GM23248 (cell line): ENCODE measurements at regions not wholly inside any gene's neighbourhood (a gene's known extent, or its start where the extent isn't known, plus 50 kb on each side); places are given as distances from the start of the nearest gene placed in this dataset.
A peak's percentile ranks its signal among the peaks of the same experiment; 100 is the strongest.

Experiments
- DNase-seq: peaks from one replicate; pipeline ENCODE4 v3.0.0-alpha.2; 2015
- H2AFZ ChIP-seq: fragments of 200-600 bp; sonication (generic); 2 replicates; pipeline ENCODE4 v1.6.1; 2016; ENCODE audit warnings: antibody characterized with exemption
- H3F3A ChIP-seq: fragments of 200-600 bp; sonication (generic); 2 replicates; pipeline ENCODE4 v1.6.1; 2016; ENCODE audit warnings: mild to moderate bottlenecking, antibody characterized with exemption, mixed run types; ENCODE audit not compliant: insufficient read depth
- H3K27ac ChIP-seq: fragments of 200-600 bp; sonication (generic); 2 replicates; pipeline ENCODE4 v1.5.1; 2016; ENCODE audit warnings: mild to moderate bottlenecking
- H3K27me3 ChIP-seq: fragments of 200-600 bp; sonication (generic); replicated peaks from 2 replicates; pipeline ENCODE4 v1.6.1; 2016; ENCODE audit warnings: mild to moderate bottlenecking; ENCODE audit not compliant: insufficient read depth
- H3K36me3 ChIP-seq: fragments of 200-600 bp; sonication (generic); 2 replicates; pipeline ENCODE4 v1.6.1; 2016; ENCODE audit warnings: low read depth, mild to moderate bottlenecking
- H3K4me1 ChIP-seq: fragments of 200-600 bp; sonication (generic); 2 replicates; pipeline ENCODE4 v1.6.1; 2016; ENCODE audit warnings: mild to moderate bottlenecking; ENCODE audit not compliant: insufficient read depth
- H3K4me2 ChIP-seq: fragments of 200-600 bp; sonication (generic); one replicate; pipeline ENCODE4 v1.6.1; 2016; ENCODE audit warnings: mild to moderate bottlenecking; ENCODE audit not compliant: unreplicated experiment
- H3K4me3 ChIP-seq: fragments of 200-600 bp; sonication (generic); 2 replicates; pipeline ENCODE4 v1.5.1; 2016; ENCODE audit warnings: mild to moderate bottlenecking
- H3K79me2 ChIP-seq: fragments of 200-600 bp; sonication (generic); 2 replicates; pipeline ENCODE4 v1.6.1; 2016; ENCODE audit warnings: mild to moderate bottlenecking; ENCODE audit not compliant: insufficient read depth
- H3K9ac ChIP-seq: fragments of 200-600 bp; sonication (generic); 2 replicates; pipeline ENCODE4 v1.6.1; 2016; ENCODE audit warnings: mild to moderate bottlenecking
- H3K9me2 ChIP-seq: fragments of 200-600 bp; sonication (generic); 2 replicates; pipeline ENCODE4 v1.6.1; 2016; ENCODE audit warnings: mixed run types, mild to moderate bottlenecking, moderate library complexity; ENCODE audit not compliant: insufficient read depth
- H3K9me3 ChIP-seq: fragments of 200-600 bp; sonication (generic); one replicate; pipeline ENCODE4 v1.6.1; 2017; ENCODE audit warnings: low read depth
- H4K20me1 ChIP-seq: fragments of 200-600 bp; sonication (generic); 2 replicates; pipeline ENCODE4 v1.6.0; 2016; ENCODE audit not compliant: insufficient read depth
- EZH2 ChIP-seq: fragments of 200-600 bp; sonication (generic); IDR thresholded peaks from 2 replicates; pipeline ENCODE4 v1.6.1; 2018; ENCODE audit warnings: antibody characterized with exemption, mild to moderate bottlenecking; ENCODE audit not compliant: insufficient read depth, poor library complexity, severe bottlenecking
- EZH2phosphoT487 ChIP-seq: fragments of 200-600 bp; sonication (generic); IDR thresholded peaks from 2 replicates; pipeline ENCODE4 v1.6.1; 2018; ENCODE audit warnings: antibody characterized with exemption, moderate library complexity, mild to moderate bottlenecking, low read depth; ENCODE audit not compliant: insufficient read depth
- WGBS, 2 experiments: methylation state at CpG; one replicate each; pipeline ENCODE4 v1.1.6; 2015 to 2017; ENCODE audit warnings: low lambda C conversion rate in 2 of 2, low coverage in 1 of 2; ENCODE audit errors: missing lambda C conversion rate in 2 of 2; 5-methylcytosine and 5-hydroxymethylcytosine counted together
- in situ Hi-C: fragments of 300-500 bp; cut with MboI; formaldehyde crosslinking; loops from 2 replicates; pipeline ENCODE4 v1.15.0; 2020

DNA sequence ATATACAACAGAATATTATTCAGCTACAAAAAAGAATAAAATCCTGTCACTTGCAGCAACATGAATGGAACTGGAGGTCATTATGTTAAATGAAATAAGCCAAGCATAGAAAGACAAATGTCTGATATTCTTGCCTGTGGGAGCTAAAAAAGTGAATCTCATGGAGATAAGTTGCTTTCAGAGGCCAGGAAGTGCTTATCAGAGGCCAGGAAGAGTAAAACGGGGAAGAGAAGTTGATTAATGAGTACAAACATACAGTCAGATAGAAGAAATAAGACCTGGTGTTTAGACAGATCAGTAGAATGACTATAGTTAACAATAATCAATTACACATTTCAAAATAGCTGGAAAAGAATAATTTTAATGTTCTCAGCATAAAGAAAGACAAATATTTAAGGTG, 54.4 kb upstream of the CPHXL start:
- no peaks in the 10 kb centered on the region for H3K36me3 ChIP-seq
- H2AFZ ChIP-seq: no peak overlapping the region
- no peak overlapping the region for H3K4me2 ChIP-seq
- no peaks in the 10 kb centered on the region for H3K4me1 ChIP-seq
- no peaks in the 10 kb centered on the region for H4K20me1 ChIP-seq
- WGBS, 2 experiments: 10 to 11% methylated on average over 1 of the region's 1 CpG
- H3K9ac ChIP-seq: no peak overlapping the region
- no peaks in the 10 kb centered on the region for H3F3A ChIP-seq
- no peaks in the 10 kb centered on the region for H3K9me3 ChIP-seq
- H3K27ac ChIP-seq: no peak overlapping the region
- TF ChIP-seq EZH2phosphoT487: no peak
- no peak for TF ChIP-seq EZH2
- in situ Hi-C loops: loop anchor here (25.0 kb wide), 1 partner anchor 882 kb away; no protein-coding TSS in a partner anchor
- H3K4me3 ChIP-seq: no peak overlapping the region
- no peak for DNase-seq
- no peaks in the 10 kb centered on the region for H3K9me2 ChIP-seq
- 0 out of 2 replicates have a peak, but pooled peaks cover 3% of the 10 kb centered on the region for H3K27me3 ChIP-seq
- no peaks in the 10 kb centered on the region for H3K79me2 ChIP-seq

DNA sequence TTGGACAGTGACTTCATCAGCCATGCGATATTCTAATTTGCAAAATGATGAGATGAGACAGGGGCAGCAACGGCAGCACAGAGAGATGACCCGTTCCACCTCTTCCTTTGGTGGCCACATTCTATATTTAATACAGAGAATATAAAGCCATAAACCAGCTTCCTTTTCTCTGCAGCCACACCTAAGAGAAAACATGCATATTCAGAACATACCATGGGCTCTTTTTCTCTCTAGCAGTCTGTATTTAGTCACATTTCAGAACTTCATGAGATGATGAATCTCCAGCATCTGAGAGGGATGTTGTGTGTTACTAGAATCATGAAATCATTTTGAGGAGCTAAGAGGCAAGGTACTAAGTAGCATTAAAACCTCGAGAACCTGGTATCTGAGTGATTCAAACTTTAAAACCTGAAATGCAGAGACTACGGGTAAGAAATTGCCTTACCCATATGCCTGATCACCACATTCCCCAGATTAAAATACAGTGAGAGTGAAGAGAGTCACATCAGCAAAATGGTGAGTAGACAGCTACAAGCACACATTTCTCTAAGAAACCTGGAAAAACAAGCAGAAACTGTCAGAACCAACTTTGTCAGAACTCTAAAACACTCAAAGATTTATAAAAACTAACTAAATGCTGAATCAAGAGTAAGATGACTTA, 55.5 kb upstream of the CPHXL start:
- H3K9me3 ChIP-seq: no peaks in the 10 kb centered on the region
- in situ Hi-C loops: loop anchor here (25.0 kb wide), 1 partner anchor 880 kb away; no protein-coding TSS in a partner anchor
- H2AFZ ChIP-seq: no peak overlapping the region
- H3K9ac ChIP-seq: no peak overlapping the region
- H3K4me1 ChIP-seq: no peaks in the 10 kb centered on the region
- no peak for DNase-seq
- H3K4me2 ChIP-seq: no peak overlapping the region
- 49 to 55% methylated on average over 5 of the region's 5 CpGs for WGBS, 2 experiments
- no peaks in the 10 kb centered on the region for H3K36me3 ChIP-seq
- no peaks in the 10 kb centered on the region for H3K9me2 ChIP-seq
- no peak overlapping the region for H3K4me3 ChIP-seq
- no peak overlapping the region for H3K27ac ChIP-seq
- H3K27me3 ChIP-seq: 0 out of 2 replicates have a peak, but pooled peaks cover 3% of the 10 kb centered on the region
- no peaks in the 10 kb centered on the region for H4K20me1 ChIP-seq
- no peak for TF ChIP-seq EZH2
- no peak for TF ChIP-seq EZH2phosphoT487
- no peaks in the 10 kb centered on the region for H3K79me2 ChIP-seq
- no peaks in the 10 kb centered on the region for H3F3A ChIP-seq

DNA sequence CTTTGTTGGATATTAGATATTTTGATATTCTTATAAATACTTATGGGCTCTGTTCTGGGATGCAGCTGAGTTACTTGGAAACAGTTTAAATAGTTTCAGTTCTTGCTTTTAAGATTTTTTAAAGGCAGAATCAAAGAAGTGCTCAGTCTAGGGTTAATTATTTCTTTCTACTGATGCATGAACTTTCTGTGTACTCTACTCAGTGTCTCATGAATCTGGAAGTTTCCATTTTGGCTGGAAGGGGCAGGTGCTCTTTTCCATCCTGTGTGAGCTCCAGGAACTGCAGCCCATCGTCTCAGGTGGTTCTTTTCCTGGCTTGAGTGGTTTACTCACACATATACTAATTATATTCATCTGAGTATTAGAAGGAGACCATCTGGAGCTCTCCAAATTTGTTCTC, 61.1 kb upstream of the CPHXL start:
- Histone ChIP-seq H3K27ac (no peak overlapping the region), H3K27me3 (no peaks in the 10 kb centered on the region), H3K9ac (no peak overlapping the region), H3K9me2 (no peaks in the 10 kb centered on the region), H2AFZ (no peak overlapping the region), H4K20me1 (no peaks in the 10 kb centered on the region), H3F3A (no peaks in the 10 kb centered on the region), H3K4me1 (no peaks in the 10 kb centered on the region), H3K79me2 (no peaks in the 10 kb centered on the region), H3K4me2 (no peak overlapping the region), H3K36me3 (no peaks in the 10 kb centered on the region), H3K4me3 (no peak overlapping the region), H3K9me3 (no peaks in the 10 kb centered on the region)
- in situ Hi-C loops: loop anchor here (5.0 to 25.0 kb wide), 2 partner anchors 875 to 1385 kb away; no protein-coding TSS in a partner anchor
- WGBS, 2 experiments: 7 to 27% methylated on average over 1 of the region's 1 CpG
- TF ChIP-seq EZH2phosphoT487: no peak
- TF ChIP-seq EZH2: no peak
- DNase-seq: no peak

DNA sequence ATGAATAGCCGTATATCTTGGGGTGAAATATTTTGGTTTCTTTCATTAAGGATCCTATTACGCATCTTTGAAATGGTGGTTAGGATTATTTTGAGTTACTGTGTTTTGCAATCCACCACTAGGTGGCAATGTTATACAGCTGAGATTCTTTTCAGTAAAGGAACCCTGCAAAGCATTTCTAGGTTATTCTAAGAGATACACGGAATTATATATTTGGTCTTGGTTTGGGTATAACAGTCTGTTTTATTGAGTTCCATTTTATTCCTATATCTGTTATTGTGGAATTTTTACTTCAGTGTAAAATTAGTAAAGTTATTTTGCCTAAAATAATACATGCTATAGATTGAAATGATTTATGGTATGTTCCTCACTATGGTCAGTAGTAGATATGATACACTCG, 62.9 kb upstream of the CPHXL start:
- H3K9me3 ChIP-seq: no peaks in the 10 kb centered on the region
- no peaks in the 10 kb centered on the region for H3K4me1 ChIP-seq
- H3K36me3 ChIP-seq: no peaks in the 10 kb centered on the region
- DNase-seq: peak; percentile 66
- TF ChIP-seq EZH2phosphoT487 (no peak), EZH2 (no peak)
- in situ Hi-C loops: loop anchor here (5.0 to 25.0 kb wide), 2 partner anchors 873 to 1383 kb away; no protein-coding TSS in a partner anchor
- 1 to 3% methylated on average over 4 of the region's 4 CpGs for WGBS, 2 experiments
- no peak overlapping the region for H2AFZ ChIP-seq
- no peak overlapping the region for H3K4me2 ChIP-seq
- no peaks in the 10 kb centered on the region for H3F3A ChIP-seq
- H3K9me2 ChIP-seq: no peaks in the 10 kb centered on the region
- no peak overlapping the region for H3K9ac ChIP-seq
- H3K27me3 ChIP-seq: no peaks in the 10 kb centered on the region
- H3K4me3 ChIP-seq: no peak overlapping the region
- H3K27ac ChIP-seq: no peak overlapping the region
- H3K79me2 ChIP-seq: no peaks in the 10 kb centered on the region
- H4K20me1 ChIP-seq: no peaks in the 10 kb centered on the region
